Mucosa of gallbladder (tissue), 1 donor: ENCODE measurements at regions not wholly inside any gene's neighbourhood (a gene's known extent, or its start where the extent isn't known, plus 50 kb on each side); places are given as distances from the start of the nearest gene placed in this dataset.

ENCODE experiments used
- DNase-seq: peaks from one replicate; pipeline ENCODE4 v3.0.0-alpha.2; 2020; ENCODE audit warnings: low spot score
- donor health status: DM: no; HTN: no; CAD: no.

DNA sequence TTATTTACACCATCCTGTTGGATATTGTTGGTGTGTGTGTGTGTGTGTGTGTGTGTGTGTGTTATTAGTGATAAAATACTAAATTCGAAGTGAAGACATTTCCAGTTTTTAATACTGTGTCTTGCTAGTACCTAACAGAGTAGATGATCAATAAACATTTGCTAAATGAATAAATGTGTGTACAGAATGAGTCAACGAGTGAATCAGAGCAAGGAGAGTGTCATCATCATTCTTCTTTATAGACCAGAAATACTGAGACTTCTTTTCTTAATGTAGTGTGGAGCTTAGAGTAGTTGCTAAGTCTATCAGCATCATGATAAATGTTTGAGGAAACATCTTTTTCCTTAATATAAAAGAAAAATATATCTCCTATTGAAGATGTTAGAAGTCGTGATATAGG is 169.7 kb upstream of the SATB2 start:
- no peak for DNase-seq

DNA sequence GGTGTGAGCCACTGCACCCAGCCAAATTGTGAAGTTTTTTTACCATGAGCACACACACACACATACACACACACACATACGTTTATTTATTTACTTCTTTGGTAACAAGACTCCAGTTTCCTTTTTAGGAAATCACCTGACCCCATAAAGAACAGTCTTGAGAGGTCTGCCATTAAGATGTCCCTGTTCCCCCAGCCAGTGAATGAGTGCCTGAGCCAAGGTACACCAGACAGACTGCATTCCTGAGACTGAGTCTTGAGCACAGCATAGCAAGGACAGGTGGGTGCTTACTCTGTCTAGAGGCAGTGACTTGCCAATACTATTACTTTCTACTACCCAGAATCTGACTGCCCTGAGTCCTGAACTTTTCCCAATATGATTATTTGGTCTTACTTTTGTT is 167.2 kb upstream of the SATB2 start:
- no peak for DNase-seq

- no peak for DNase-seq
These were observed 154.9 kb upstream of the SATB2 start for GRCh38 chr2:199612509-199613130.

DNA sequence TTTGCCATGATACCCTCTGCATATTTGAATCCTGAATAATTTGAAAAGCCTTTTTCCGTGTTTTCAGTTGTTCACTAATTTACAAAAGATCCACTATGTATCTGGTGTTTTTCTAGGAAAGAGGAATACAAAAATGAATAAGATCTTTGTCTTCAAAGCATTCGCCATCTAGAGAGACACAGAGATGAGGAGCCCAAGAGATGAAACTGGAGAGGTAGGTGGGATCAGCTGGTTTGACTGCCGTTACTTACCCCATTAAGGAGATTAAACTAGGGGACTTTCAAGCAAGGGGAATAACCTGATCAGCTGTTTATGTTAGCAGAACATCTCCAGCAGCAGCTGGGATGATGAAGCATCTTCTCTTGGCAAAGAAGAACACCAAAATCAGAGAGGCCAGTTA is 150.2 kb upstream of the SATB2 start:
- no peak for DNase-seq

DNA sequence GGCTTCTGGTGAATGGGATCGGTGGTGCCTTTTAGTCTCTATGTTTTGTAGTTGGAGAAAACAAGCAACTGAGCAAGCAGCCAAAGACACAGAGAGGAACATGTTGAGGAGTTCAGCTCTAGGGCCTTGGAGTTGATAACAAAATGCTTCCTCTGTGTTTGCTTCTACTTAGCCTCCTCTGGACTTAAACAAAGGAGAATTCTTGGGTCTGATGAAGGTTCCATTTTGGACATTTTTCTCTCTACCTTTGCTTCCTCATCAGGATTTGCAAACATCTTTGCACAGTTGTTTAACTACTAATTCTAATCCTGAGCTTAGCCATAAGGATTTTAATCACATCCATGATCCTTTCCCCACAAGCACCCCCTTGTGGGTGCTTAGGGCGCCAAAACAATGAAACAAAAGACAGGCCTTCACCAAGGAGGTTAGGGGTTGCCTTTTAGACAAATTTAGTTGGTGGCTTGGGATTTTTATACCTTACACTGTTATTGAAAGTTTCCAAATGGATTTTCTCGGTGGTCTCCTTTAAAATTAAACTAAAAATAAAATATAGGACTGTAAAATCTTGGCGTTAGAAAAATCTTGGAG is 148.5 kb upstream of the SATB2 start:
- no peak for DNase-seq

GRCh38 chr2:199603721-199604291 is 146.1 kb upstream of the SATB2 start:
- DNase-seq: no peak

DNA sequence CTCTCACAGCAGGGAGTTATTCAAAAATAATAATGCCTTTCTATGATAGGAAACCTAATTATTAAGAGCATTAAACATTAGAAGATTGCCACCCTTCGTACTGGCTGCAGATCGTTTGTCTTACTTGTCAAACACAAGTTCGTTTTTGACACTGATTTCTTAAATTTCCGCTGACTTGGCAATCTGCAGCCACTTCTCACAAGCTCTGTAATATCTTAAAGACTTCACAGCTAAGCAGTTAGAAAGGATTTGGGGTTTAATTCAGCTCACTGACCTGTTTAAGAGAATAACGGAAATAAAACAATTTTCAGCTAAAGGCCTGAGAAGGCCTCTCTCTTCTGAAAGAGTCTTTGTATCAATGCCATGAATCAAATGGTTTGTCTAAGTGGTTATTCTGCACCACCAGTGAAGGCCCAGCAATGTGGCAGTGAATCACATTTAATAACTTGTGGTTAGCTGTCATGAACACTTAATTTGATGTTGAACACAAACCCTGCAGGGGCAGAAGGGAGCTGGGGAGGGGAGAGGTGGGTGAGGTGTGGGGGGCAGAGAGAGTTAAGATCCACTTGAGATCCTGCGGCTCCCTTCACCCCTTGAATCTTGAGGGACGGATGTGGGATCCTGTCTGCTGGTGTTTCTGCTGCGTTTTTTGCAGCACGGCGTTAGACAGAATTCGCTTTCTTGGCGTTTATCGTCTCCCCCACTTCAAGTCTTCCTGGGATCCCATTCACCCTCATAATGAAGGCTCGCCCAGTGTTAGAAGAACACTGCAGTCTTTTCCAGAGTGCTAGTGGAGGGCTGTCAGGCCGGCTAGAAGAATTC is 145.4 kb upstream of the SATB2 start:
- no peak for DNase-seq

- no peak for DNase-seq
These were observed 144.6 kb upstream of the SATB2 start for GRCh38 chr2:199602271-199602895.

- DNase-seq: no peak
These were observed 138.8 kb upstream of the SATB2 start for GRCh38 chr2:199596549-199596948.

DNA sequence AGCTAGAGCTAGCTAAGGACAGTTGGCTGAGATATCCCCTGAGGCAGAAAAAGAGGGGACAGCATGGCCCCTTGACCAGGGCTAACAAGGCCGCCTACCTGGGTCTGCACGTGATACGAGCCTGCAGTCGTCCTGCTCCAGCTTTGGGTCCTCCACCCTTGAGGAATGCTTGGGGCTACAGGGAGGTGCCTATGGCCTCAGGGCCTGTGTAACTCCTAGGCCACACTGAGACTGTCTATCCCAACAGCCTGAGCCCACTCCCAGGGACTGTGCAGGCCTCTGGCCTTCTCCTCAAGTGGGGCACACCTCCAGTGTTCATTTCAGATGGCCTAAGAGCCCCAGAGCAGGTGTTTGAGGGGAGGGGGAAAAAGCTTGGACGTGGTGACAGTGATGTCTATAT is 136.7 kb upstream of the SATB2 start:
- no peak for DNase-seq

DNA sequence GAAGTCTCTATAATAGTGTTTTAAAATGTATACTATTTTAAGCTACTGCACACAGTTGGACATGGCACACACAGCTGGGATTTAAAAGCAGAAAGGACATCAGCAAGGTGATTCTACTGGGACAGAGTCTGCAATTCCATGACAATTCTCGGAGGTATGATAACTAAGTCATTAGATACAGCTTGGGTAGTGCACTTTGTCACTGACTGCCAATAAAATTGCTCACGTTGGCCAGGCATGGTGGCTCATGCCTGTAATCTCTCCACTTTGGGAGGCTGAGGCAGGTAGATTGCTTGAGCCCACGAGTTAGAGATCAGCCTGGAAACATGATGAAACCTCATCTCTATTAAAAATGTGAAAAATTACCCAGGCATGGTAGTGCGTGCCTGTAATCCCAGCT is 134.1 kb upstream of the SATB2 start:
- no peak for DNase-seq

GRCh38 chr2:199590321-199591203 is 132.8 kb upstream of the SATB2 start:
- no peak for DNase-seq

DNA sequence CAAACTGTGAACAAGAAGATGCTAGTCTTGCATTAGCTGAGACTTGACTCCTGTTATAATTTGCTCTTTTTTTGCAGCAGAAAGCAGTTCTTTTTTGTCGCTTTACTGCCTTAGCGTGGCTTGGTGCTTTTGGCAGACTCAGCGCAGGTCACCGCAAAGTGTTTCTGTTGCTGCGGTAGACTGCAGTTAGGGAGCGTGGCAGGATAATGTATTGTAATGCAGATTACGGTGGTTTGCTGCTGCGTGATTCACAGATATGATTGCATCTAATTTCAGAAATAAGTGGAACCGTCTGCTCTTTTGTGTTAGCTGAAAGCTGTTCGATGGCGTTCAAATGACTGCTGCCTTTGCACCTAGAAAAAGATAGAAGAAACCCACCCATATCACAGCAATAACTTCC is 131.6 kb upstream of the SATB2 start:
- no peak for DNase-seq

- DNase-seq: no peak
These were observed 130.3 kb upstream of the SATB2 start for GRCh38 chr2:199588054-199588453.

GRCh38 chr2:199586646-199587045 is 128.9 kb upstream of the SATB2 start:
- no peak for DNase-seq

GRCh38 chr2:199583676-199584075 is 125.9 kb upstream of the SATB2 start:
- DNase-seq: no peak

DNA sequence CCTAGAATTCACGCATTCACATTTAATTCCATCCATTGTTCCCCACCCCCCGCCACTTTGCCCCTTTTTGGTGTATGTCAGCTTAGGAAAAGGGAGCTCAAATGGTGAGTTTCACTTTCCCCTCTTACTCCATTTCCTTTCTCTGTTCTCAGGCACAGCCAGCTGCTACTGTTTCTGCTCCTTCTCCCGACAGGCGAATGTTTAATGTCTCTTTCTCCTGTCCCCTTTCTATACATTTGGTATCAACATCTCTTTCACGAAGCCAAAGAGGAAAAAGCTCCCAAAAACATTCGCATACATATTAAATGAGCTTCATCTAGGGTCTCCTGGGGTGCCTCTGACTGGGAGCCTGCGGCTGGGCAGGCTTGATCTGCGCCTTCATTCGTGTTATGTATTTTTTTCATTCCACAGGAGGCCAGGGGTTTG is 124.2 kb upstream of the SATB2 start:
- DNase-seq: no peak

DNA sequence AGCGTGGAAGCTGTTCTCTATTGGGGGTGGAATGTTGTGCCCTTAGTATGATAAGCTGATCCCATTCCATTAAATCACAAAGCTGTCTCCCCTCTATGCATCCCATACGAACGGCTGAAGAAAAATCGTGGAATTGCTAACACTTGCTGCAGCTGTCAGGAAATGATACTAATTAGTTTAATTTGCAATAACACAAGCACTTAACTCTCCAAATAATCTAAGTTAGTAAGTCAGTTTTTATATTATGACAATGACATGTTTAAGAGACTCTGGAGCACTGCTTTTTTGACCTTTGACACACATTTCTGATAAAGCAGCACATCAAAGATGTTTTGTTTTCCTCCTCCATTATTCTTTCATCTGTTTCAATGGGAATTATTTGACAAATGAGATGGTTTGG is 123.7 kb upstream of the SATB2 start:
- no peak for DNase-seq

- DNase-seq: no peak
These were observed 117.7 kb upstream of the SATB2 start for GRCh38 chr2:199575416-199575815.

GRCh38 chr2:199572571-199572970 is 114.8 kb upstream of the SATB2 start:
- no peak for DNase-seq

DNA sequence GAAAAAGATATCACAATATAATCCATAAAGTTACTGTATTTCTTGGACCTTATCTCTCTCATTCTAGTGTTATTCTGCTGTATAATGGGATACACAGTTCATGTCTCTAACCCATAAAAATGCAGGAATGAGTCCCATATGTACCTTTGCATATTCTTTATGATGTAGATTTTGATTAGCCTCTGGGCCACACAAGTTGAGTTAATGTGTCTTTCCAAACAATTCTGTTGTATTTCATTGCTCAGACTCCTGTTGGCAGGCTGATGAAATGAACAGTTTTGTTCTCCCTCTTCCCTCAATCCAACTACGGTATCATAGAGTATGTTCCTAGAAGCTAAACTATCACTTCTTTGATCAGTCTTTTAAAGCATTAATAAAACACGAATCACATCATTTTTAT is 113.2 kb upstream of the SATB2 start:
- no peak for DNase-seq
